Fibroblast of lung (primary cell): ENCODE measurements at regions not wholly inside any gene's neighbourhood (a gene's known extent, or its start where the extent isn't known, plus 50 kb on each side); places are given as distances from the start of the nearest gene placed in this dataset.

Experiments
- DNase-seq, 2 donors: peaks; one replicate each; pipeline versions ENCODE4 v3.0.0 to v3.0.0-alpha.2; 2010; ENCODE audit warnings: low read depth in 2 of 2
- H2AFZ ChIP-seq: 2 replicates; pipeline ENCODE4 v1.5.1; 2012; ENCODE audit warnings: low read length, control low read depth, inconsistent platforms
- H3K27ac ChIP-seq: 2 replicates; pipeline ENCODE4 v1.5.1; 2011; ENCODE audit warnings: low read length, control low read depth; ENCODE audit not compliant: insufficient read depth
- H3K27me3 ChIP-seq: 2 replicates; pipeline ENCODE4 v1.5.1; 2011; ENCODE audit warnings: mild to moderate bottlenecking, low read length; ENCODE audit not compliant: control insufficient read depth, insufficient read depth
- H3K36me3 ChIP-seq: 2 replicates; pipeline ENCODE4 v1.5.1; 2011; ENCODE audit warnings: low read length; ENCODE audit not compliant: control insufficient read depth, insufficient read depth
- H3K4me1 ChIP-seq: 2 replicates; pipeline ENCODE4 v1.5.1; 2011; ENCODE audit warnings: low read length; ENCODE audit not compliant: control insufficient read depth, insufficient read depth; ENCODE audit errors: extremely low read depth
- H3K4me2 ChIP-seq: 2 replicates; pipeline ENCODE4 v1.5.1; 2011; ENCODE audit warnings: low read length, control low read depth; ENCODE audit not compliant: insufficient read depth; ENCODE audit errors: extremely low read depth
- H3K4me3 ChIP-seq, 4 experiments: fragments of 200-600 bp in 1 of 4; sonication (generic) in 1 of 4; replicated peaks in 1 of 4; 2 replicates each; pipeline ENCODE4 v1.5.1; 2011 to 2016; ENCODE audit warnings: low read length in 4 of 4, low read depth in 3 of 4, mild to moderate bottlenecking in 3 of 4, control low read depth in 2 of 4, inconsistent platforms in 1 of 4, mixed read lengths in 1 of 4; ENCODE audit not compliant: insufficient read depth in 1 of 4; ENCODE audit errors: control extremely low read depth in 1 of 4
- H3K79me2 ChIP-seq: 2 replicates; pipeline ENCODE4 v1.5.1; 2012; ENCODE audit warnings: mild to moderate bottlenecking, low read length, inconsistent platforms; ENCODE audit not compliant: control insufficient read depth, insufficient read depth
- H3K9ac ChIP-seq: 2 replicates; pipeline ENCODE4 v1.5.1; 2011; ENCODE audit warnings: mild to moderate bottlenecking, low read length, control low read depth; ENCODE audit not compliant: insufficient read depth
- H3K9me3 ChIP-seq: 2 replicates; pipeline ENCODE4 v1.5.1; 2012; ENCODE audit warnings: low read depth, low read length; ENCODE audit not compliant: control insufficient read depth, insufficient read depth
- H4K20me1 ChIP-seq: 2 replicates; pipeline ENCODE4 v1.5.1; 2011; ENCODE audit warnings: low read length; ENCODE audit not compliant: control insufficient read depth, insufficient read depth; ENCODE audit errors: extremely low read depth
- CTCF ChIP-seq, 2 donors: IDR thresholded peaks in 1 of 2; conservative IDR thresholded peaks in 1 of 2; 1 replicate in 1 of 2; 2 replicates in 1 of 2; pipeline ENCODE4 v1.5.1; 2011 to 2012; ENCODE audit warnings: low read length in 2 of 2, control low read depth in 1 of 2, inconsistent platforms in 1 of 2, low read depth in 1 of 2, mild to moderate bottlenecking in 1 of 2
- EZH2 ChIP-seq: IDR thresholded peaks from 2 replicates; pipeline ENCODE4 v1.5.1; 2012; ENCODE audit warnings: low read length, control low read depth, mild to moderate bottlenecking; ENCODE audit errors: missing control alignments

- Histone ChIP-seq H3K4me2 (no peak overlapping the region), H3K79me2 (no peaks in the 10 kb centered on the region), H2AFZ (no peak overlapping the region)
These were observed 84.3 kb downstream of the PFDN4 start for GRCh38 chr20:54292185-54292584.

GRCh38 chr20:54293526-54293925 is 85.6 kb downstream of the PFDN4 start:
- H2AFZ ChIP-seq, result no peak overlapping the region
- peak; percentile 46 to 72 for DNase-seq

More at GRCh38 chr20:54292185-54292584, 84.3 kb downstream of the PFDN4 start:
- Histone ChIP-seq H3K4me1 (no peaks in the 10 kb centered on the region), H3K27ac (no peak overlapping the region), H3K36me3 (no peaks in the 10 kb centered on the region), H3K4me3 (no peak overlapping the region), H4K20me1 (no peaks in the 10 kb centered on the region), H3K27me3 (no peaks in the 10 kb centered on the region), H3K9me3 (no peaks in the 10 kb centered on the region), H3K9ac (no peak overlapping the region)
- DNase-seq, result peak; percentile 75 to 76
- no peak for TF ChIP-seq EZH2
- no peak for TF ChIP-seq CTCF (conservative IDR thresholded peaks at IDR 0.05 in 1 of 2, IDR thresholded peaks at IDR 0.05 in 1 of 2; ENCODE audit: low read depth in 1 of 2, low read length in 2 of 2)

GRCh38 chr20:54294094-54294493 is 86.2 kb downstream of the PFDN4 start:
- Histone ChIP-seq H3K4me1 (no peaks in the 10 kb centered on the region), H3K4me2 (no peak overlapping the region), H3K9me3 (no peaks in the 10 kb centered on the region), H3K27me3 (no peaks in the 10 kb centered on the region), H3K27ac (no peak overlapping the region), H3K4me3 (no peak overlapping the region), H4K20me1 (no peaks in the 10 kb centered on the region), H3K79me2 (no peaks in the 10 kb centered on the region), H3K36me3 (no peaks in the 10 kb centered on the region), H3K9ac (no peak overlapping the region), H2AFZ (no peak overlapping the region)
- DNase-seq, result no peak
- no peak for TF ChIP-seq EZH2
- TF ChIP-seq CTCF (conservative IDR thresholded peaks at IDR 0.05 in 1 of 2, IDR thresholded peaks at IDR 0.05 in 1 of 2; ENCODE audit: low read depth in 1 of 2, low read length in 2 of 2), result no peak

More at GRCh38 chr20:54293526-54293925, 85.6 kb downstream of the PFDN4 start:
- H3K4me1 ChIP-seq, result no peaks in the 10 kb centered on the region
- H3K27ac ChIP-seq, result no peak overlapping the region
- no peaks in the 10 kb centered on the region for H3K79me2 ChIP-seq
- no peak overlapping the region for H3K9ac ChIP-seq
- H3K36me3 ChIP-seq, result no peaks in the 10 kb centered on the region
- H3K9me3 ChIP-seq, result no peaks in the 10 kb centered on the region
- no peak overlapping the region for H3K4me3 ChIP-seq
- H3K4me2 ChIP-seq, result no peak overlapping the region
- no peaks in the 10 kb centered on the region for H3K27me3 ChIP-seq
- no peak for TF ChIP-seq CTCF (conservative IDR thresholded peaks at IDR 0.05 in 1 of 2, IDR thresholded peaks at IDR 0.05 in 1 of 2; ENCODE audit: low read depth in 1 of 2, low read length in 2 of 2)
- TF ChIP-seq EZH2, result no peak
- no peaks in the 10 kb centered on the region for H4K20me1 ChIP-seq
